HG02840 (cell line): ENCODE measurements at regions not wholly inside any gene's neighbourhood (a gene's known extent, or its start where the extent isn't known, plus 50 kb on each side); places are given as distances from the start of the nearest gene placed in this dataset.

ENCODE experiments used
- ATAC-seq: cut with Tn5 transposase; IDR thresholded peaks from one replicate; pipeline ENCODE4 v1.9.1; 2021; ENCODE audit warnings: mild to moderate bottlenecking, moderate library complexity, moderate number of reproducible peaks; ENCODE audit not compliant: unreplicated experiment, low FRiP score

GRCh38 chr3:106880206-106880605 lies 497.0 kb upstream of the CCDC54 start:
- ATAC-seq = no peak

GRCh38 chr3:106881186-106881585 lies 496.1 kb upstream of the CCDC54 start:
- ATAC-seq = no peak

- no peak for ATAC-seq
Observed at GRCh38 chr3:106882297-106882696, 494.9 kb upstream of the CCDC54 start.

GRCh38 chr3:106906074-106906473 lies 471.2 kb upstream of the CCDC54 start:
- ATAC-seq = no peak

GRCh38 chr3:106908181-106908938 lies 468.9 kb upstream of the CCDC54 start:
- ATAC-seq = no peak

- no peak for ATAC-seq
Observed at GRCh38 chr3:106913111-106913698, 464.0 kb upstream of the CCDC54 start.

- ATAC-seq = no peak
Observed at GRCh38 chr3:106913966-106914365, 463.3 kb upstream of the CCDC54 start.

- no peak for ATAC-seq
Observed at GRCh38 chr3:106920609-106921008, 456.6 kb upstream of the CCDC54 start.

GRCh38 chr3:106929081-106929480 lies 448.2 kb upstream of the CCDC54 start:
- ATAC-seq = no peak

GRCh38 chr3:106930086-106930485 lies 447.2 kb upstream of the CCDC54 start:
- no peak for ATAC-seq

GRCh38 chr3:106931904-106932303 lies 445.3 kb upstream of the CCDC54 start:
- ATAC-seq = no peak

- ATAC-seq = no peak
Observed at GRCh38 chr3:106936337-106936736, 440.9 kb upstream of the CCDC54 start.

GRCh38 chr3:106942051-106942450 lies 435.2 kb upstream of the CCDC54 start:
- no peak for ATAC-seq

- ATAC-seq = no peak
Observed at GRCh38 chr3:106943071-106943470, 434.2 kb upstream of the CCDC54 start.

GRCh38 chr3:106945435-106945834 lies 431.8 kb upstream of the CCDC54 start:
- no peak for ATAC-seq

- ATAC-seq = no peak
Observed at GRCh38 chr3:106946866-106947265, 430.4 kb upstream of the CCDC54 start.

GRCh38 chr3:106957029-106957428 lies 420.2 kb upstream of the CCDC54 start:
- no peak for ATAC-seq

- ATAC-seq = no peak
Observed at GRCh38 chr3:106962993-106963392, 414.2 kb upstream of the CCDC54 start.

GRCh38 chr3:106963442-106963841 lies 413.8 kb upstream of the CCDC54 start:
- no peak for ATAC-seq

GRCh38 chr3:106965307-106965706 lies 411.9 kb upstream of the CCDC54 start:
- ATAC-seq = no peak

- no peak for ATAC-seq
Observed at GRCh38 chr3:106969596-106969995, 407.6 kb upstream of the CCDC54 start.

GRCh38 chr3:106981392-106981791 lies 395.8 kb upstream of the CCDC54 start:
- ATAC-seq = no peak
